LoVo (cell line): ENCODE measurements at regions not wholly inside any gene's neighbourhood (a gene's known extent, or its start where the extent isn't known, plus 50 kb on each side); places are given as distances from the start of the nearest gene placed in this dataset.

Experiments used
- DNase-seq: peaks from one replicate; pipeline ENCODE4 v3.0.0-alpha.2; 2016; ENCODE audit warnings: low spot score

DNA sequence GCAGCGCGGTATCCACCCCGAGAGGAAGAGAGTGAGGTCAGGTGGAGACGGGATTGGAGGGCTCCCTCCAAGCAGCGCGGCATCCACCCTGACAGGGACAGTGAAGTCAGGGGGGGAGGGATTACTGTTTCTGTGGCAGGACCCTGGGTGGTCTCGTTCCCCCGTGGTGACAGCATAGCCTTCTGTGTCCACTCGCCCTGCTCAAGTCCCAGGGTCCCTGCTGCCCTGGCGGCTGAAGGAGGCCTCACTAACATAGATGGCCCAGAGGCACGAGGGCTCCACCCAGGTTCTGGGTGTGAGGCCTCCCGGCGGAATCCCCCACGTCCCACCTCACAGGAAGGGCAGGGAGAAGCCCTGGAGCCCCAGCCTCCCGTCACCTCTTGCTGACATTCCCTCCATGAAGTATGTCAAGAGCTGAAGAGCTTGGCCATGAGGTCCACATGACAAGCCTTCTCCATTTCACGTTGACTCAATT lies 636.1 kb downstream of the BRD1 start:
- no peak for DNase-seq

DNA sequence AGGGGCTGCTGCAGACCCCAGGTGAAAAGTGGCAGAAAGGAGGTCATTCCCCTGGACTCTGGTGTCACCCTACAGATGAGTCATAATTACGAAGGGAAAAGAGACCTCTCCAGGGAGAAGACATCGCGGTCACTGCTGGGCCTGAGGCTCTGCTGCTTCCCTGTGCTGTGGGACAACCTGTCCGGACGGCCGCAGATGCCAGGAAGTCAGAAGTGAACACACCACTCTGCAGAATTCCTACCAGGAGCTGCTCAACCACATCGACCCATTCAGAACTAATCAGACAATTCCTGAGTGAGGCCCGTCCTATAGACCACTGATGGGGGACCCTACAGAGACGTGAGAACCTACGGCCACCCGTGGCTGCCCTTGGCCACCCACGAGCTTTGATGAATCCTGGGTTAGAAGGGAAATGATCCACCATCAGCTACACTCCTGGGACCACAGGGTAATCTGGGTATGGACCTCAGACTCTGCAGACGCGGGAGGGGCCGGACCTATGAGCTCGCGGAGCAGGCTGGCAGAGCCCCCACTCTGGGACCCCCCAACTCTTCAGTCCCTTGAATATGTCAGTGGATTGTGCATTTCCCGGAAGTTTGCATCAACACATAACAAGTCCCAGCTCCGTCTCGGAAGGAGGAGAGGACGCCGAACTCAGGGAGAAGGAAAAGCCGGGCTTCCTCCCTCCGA lies 636.7 kb downstream of the BRD1 start:
- no peak for DNase-seq

DNA sequence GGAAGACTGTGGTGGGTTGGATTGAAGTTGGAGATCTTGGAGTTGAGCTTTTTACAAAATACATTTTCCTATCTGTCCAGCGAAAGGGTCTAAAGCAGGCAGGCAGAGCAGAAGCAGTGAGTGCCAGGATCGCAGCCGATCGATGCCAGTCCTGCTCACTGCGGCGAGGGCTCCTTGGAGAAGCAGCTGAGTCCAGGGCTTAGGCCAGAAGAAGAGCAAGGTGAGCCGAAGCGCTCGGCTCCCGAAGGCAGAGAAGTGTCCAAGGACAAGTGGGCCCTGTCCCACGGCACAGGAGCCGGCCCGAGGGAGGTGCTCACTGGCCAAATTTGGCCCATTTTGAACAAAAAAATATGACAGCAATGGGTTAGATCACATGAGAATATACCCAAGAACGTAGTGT lies 637.8 kb downstream of the BRD1 start:
- DNase-seq: no peak

GRCh38 chr22:49188591-49188990 lies 639.1 kb downstream of the BRD1 start:
- DNase-seq: no peak

- DNase-seq: no peak
Measured at GRCh38 chr22:49188091-49188490, 639.6 kb downstream of the BRD1 start.

- no peak for DNase-seq
Measured at GRCh38 chr22:49186762-49187161, 640.9 kb downstream of the BRD1 start.

- no peak for DNase-seq
Measured at GRCh38 chr22:49186293-49186692, 641.4 kb downstream of the BRD1 start.

DNA sequence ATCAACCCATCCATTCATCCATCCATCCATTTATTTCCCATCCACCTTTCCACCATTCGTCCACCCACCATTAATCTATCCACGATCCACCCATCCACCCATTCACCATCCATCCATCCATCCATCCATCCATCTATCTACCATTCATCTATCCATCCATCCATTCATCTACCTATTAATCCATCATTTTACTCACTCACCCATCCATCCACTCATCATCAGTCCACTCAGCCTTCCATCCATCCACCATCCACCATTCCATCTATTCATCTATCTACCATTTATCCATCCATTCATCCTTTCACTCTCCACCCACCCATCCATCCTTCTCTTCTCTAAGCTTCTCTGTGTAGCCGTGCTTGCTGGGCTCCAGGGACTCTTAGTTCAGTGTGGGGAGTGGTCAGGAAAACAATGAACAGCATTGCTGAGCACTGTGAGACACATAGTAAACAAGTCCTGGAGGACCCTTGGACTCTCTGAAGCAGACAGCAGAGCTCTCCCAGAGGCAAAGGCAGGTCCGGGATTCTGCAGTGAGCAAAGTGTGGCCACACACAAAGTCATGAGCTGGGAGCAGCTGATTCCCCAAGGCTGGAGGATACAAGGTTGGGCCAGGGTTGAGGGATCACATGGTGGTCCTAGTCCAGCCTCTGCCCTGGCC lies 642.2 kb downstream of the BRD1 start:
- DNase-seq: no peak

DNA sequence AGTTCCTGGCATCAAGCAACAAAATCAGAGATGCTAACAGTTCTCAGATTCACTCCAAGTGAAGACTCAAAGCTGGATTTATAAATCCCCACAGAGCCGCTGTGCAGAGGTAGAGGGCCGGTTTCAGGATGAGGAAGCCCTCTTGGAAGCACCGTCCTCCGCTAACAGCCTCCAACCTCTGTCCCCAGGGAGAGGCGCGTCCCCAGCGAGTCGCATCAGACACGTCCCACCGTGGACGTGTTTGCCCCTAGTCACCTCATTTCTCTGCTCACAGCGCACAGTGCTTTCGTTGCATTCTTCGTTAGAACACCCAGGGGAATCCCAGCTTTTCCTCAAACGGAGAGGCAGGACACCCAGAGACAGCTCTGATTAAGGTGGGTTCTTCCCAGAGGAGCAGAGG lies 642.9 kb downstream of the BRD1 start:
- DNase-seq: no peak

- no peak for DNase-seq
Measured at GRCh38 chr22:49183826-49184216, 643.9 kb downstream of the BRD1 start.

- no peak for DNase-seq
Measured at GRCh38 chr22:49183208-49183825, 644.4 kb downstream of the BRD1 start.

DNA sequence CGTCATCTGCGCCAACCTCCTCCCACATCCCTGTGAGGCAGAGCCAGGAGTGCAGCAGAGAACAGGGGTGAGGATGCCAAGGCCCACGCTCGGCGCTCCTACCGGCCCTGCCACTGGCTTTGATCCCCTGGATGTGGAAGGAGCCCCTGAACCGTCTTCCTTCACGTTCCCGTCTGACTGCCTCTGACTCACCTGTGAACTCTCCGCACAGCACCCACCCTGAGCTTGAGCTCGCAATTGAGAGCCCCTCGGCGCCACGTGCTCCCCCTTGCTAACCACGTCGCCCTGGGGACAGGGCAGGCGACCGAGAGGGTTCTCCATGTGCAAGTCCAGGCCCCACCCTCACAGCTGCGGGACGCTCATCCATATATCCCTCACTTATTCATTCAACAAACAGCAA lies 645.3 kb downstream of the BRD1 start:
- no peak for DNase-seq

DNA sequence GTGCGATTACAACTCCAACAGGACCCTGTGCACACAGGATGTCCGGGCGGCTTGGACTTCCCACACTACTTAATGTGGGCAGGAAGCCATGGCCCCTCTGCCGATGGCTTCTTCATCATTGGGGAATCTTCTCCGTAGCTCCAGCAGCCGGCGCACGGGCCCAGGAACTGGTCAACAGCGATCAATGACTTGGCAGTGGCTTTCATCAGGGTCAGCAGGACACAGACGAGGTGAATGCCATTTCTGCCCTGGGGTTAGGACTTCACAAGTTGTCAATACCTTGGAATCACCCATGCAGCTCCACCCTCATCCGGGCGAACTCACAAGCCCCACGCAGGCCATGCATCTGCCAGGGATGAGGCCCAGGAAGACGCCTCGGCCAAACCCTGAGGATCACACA lies 645.7 kb downstream of the BRD1 start:
- DNase-seq: no peak

- DNase-seq: no peak
Measured at GRCh38 chr22:49181431-49181830, 646.2 kb downstream of the BRD1 start.

DNA sequence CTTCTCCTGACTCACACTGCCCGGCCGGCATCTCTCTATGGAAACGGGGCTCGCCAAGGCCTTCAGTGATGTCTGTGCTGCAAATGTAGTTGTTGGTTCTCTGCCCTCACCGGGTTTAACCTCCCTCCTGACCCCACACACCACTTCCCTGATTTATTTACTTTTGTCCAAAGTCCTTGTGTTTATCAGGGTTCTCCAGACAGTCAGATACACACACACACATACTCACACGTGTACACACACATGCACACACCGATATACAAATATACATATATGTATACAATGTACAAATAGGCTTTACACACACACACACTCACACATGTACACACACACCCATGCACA lies 647.0 kb downstream of the BRD1 start:
- no peak for DNase-seq

DNA sequence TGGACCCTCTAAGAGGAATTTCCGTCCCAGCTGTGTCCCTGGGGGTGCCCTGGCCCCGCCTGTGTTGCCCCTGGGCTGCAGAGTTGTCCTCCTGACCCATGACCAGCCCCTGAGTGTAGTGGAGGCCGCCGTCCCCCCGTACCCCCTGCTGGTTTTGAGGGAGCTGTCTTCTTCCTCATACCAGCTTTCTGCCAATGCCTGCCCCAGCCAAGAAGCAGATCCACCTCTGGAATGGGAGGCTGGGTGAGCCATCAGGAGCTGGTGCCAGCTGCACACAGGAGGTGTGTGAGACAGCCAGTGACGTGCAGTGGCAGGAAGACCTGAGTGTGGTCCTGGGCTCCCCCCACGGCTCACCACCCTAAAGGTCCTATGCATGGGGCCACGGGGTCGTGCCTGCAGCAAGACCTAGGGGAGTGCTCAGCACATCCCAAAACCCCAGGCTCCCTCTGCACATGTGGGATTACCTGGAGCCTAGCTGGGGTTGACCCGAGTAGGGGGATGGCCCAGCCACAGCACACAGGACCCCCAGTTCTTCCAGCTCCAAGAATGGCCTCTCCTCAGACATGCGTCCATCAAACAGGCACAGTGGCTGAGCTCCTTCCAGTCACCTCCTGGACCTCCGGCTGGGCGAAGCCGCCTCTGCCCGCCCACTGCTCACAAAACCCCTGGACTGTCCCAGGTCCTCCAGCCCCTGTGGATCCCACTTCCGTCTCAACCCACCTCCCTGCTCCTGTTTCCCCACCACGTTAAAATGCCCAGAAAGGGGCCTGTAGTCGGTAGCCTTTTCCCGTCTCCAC lies 647.6 kb downstream of the BRD1 start:
- DNase-seq: no peak

- DNase-seq: no peak
Measured at GRCh38 chr22:49179175-49179574, 648.5 kb downstream of the BRD1 start.

DNA sequence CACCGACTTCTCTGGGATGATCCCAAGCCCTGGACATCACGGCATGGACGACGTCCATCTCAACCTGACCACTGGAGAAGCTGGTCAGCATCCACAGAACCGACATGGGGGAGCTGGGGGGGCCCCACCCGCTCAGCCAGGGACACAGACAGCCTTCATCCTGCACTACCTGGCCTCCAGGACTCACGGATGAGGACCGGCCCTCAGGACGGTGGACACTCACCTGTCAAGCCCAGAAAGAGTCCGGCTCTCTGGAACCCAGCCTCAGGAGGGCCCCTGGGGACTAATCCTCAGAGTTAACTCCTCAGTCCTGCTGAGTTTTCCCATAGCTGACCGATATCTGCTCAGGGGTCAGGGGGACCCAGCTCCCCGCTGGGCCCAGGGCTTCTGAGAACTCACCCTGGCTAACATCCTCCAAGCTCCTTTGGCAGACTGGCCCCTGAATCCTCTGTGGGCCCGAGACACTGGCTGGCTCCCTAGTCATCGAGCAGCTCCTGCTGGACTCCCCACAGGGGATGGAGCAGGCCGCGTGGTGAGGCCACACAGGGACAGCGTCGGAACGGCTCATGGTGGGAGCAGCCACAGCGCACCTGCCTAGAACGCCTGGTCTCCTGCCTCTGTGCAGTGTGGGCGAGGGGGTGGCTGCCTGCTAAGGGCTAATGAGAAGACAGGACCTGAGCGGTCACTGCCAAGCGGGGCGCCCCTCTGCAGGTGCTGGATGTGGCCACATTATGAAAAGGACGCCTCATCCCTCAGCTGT lies 649.2 kb downstream of the BRD1 start:
- no peak for DNase-seq

GRCh38 chr22:49177666-49178065 lies 650.0 kb downstream of the BRD1 start:
- no peak for DNase-seq

DNA sequence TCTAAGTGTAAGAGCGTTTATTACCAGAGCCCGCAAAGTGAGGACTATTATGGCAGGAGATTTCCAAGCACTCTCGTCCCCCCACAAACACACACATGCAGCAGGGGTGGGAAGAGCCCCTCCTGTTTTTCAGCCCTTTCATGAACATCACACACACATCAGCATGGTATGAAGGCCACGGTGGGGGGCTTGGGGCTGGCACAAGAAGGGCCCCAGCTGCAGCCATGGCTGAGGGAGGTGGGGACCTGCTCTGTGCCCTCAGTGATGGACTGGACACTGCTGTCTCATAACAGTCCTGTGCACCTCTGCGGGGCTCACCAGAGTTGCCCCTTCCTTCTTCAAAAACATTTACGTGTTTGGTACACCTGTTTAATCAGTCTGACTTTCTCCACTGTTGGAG lies 650.7 kb downstream of the BRD1 start:
- no peak for DNase-seq

DNA sequence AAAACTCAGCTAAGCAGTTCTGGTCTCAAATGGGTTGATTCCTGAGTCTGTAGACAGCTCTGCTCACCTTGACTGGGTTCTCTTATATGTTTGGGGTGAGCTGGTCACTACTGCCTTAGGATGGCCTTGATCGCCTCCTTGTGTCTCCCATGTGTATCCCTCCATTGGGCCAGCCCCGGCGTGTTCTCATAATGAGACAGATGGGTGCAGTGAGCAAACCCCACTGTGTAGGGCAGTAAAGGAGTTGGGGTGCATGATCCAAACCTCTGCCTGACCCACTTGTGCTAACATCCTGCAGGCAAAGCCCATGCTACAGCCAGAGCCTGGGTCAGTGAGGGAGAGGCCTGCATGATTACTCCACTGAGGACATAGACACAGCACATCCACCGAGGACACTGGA lies 657.6 kb downstream of the BRD1 start:
- no peak for DNase-seq
